H1 (cell line): ENCODE measurements at regions not wholly inside any gene's neighbourhood (a gene's known extent, or its start where the extent isn't known, plus 50 kb on each side); places are given as distances from the start of the nearest gene placed in this dataset.
"Not testable (repeated sequence)": the region's sequence is repeated elsewhere in the genome, so short reads cannot be mapped to it uniquely, and the experiment has no call there.

Experiments used
- EZH2 ChIP-seq: fragments of 200-600 bp; sonication (generic); IDR thresholded peaks from 2 replicates; pipeline ENCODE4 v1.7.1; 2012; ENCODE audit warnings: low read depth, mild to moderate bottlenecking, moderate library complexity, low read length, inconsistent platforms; ENCODE audit not compliant: severe bottlenecking
- NANOG ChIP-seq: IDR thresholded peaks from 2 replicates; pipeline ENCODE4 v1.6.1; 2011; ENCODE audit warnings: low read length, low read depth, mild to moderate bottlenecking, inconsistent platforms; ENCODE audit not compliant: insufficient read depth, poor library complexity, severe bottlenecking
- POLR2A ChIP-seq, 2 experiments: IDR thresholded peaks; 1 replicate in 1 of 2; 2 replicates in 1 of 2; pipeline ENCODE4 v1.6.1; 2011; ENCODE audit warnings: low read depth in 2 of 2, low read length in 2 of 2, mild to moderate bottlenecking in 2 of 2; ENCODE audit errors: control extremely low read depth in 1 of 2
- RFX5 ChIP-seq: IDR thresholded peaks from 2 replicates; pipeline ENCODE4 v1.6.1; 2011; ENCODE audit warnings: low read depth, low read length, improper control_type of control experiment, borderline replicate concordance
- RXRA ChIP-seq: IDR thresholded peaks from 2 replicates; pipeline ENCODE4 v1.6.1; 2011; ENCODE audit warnings: low read depth, mild to moderate bottlenecking, low read length, moderate library complexity; ENCODE audit not compliant: insufficient read depth
- SRF ChIP-seq: IDR thresholded peaks from 2 replicates; pipeline ENCODE4 v1.6.1; 2011; ENCODE audit warnings: mild to moderate bottlenecking, low read depth, low read length, moderate library complexity
- TAF1 ChIP-seq: IDR thresholded peaks from 2 replicates; pipeline ENCODE4 v1.6.1; 2011; ENCODE audit warnings: mild to moderate bottlenecking, low read depth, low read length
- ZNF274 ChIP-seq: IDR thresholded peaks from 2 replicates; pipeline ENCODE4 v1.7.0; 2012; ENCODE audit warnings: low read length, borderline replicate concordance; ENCODE audit errors: extremely low read depth
- TF ChIP-seq, protein P1 (sequence below): IDR thresholded peaks from 2 replicates; pipeline ENCODE4 v1.6.1; 2011; ENCODE audit warnings: low read depth, mild to moderate bottlenecking, low read length; ENCODE audit not compliant: insufficient read depth
- TF ChIP-seq, protein P2 (sequence below): fragments of 300-600 bp; sonication (generic); IDR thresholded peaks from 2 replicates; pipeline ENCODE4 v1.7.1; 2012; ENCODE audit warnings: low read length, moderate library complexity, mild to moderate bottlenecking, inconsistent platforms; ENCODE audit not compliant: insufficient replicate concordance

DNA sequence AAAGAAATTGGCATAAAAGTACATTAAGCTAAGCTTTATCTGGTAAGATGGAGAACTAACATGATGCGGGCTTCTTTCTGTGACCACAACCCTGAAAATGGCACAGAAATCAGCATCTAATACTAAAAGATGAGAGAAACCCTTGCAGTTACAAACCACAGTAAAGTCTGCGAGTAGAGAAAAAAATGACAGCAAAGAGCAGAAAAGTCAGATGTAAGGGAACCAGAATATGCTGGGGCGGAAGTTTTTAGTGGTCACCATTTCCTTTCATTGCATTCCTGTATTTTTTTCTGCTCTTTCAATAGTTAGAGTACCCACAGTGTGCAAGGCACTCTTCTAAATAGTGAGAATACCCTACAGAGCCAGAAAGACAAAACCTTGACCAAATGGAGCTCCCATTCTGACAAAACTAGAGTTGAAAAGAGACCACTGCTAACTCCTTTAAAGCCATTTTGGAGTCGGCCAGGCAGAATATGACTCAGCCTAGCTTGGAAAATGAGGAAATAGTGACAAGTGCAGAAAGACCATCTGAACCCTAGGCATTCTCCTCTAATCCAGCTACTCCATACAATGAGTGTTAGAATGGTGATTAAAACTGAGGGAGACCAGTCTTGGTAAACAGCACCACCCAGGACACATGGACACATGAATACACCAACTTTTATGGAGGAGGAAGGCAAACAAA lies 948.7 kb upstream of the FOXG1 start:
- TF ChIP-seq, protein P1, sequence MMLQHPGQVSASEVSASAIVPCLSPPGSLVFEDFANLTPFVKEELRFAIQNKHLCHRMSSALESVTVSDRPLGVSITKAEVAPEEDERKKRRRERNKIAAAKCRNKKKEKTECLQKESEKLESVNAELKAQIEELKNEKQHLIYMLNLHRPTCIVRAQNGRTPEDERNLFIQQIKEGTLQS: not testable (repeated sequence)
- TF ChIP-seq NANOG; EZH2; SRF; RFX5; TAF1; RXRA; POLR2A (IDR thresholded peaks at IDR 0.05; ENCODE audit: control extremely low read depth in 1 of 2, low read depth in 2 of 2, low read length in 2 of 2); ZNF274: not testable (repeated sequence)
- TF ChIP-seq, protein P2, sequence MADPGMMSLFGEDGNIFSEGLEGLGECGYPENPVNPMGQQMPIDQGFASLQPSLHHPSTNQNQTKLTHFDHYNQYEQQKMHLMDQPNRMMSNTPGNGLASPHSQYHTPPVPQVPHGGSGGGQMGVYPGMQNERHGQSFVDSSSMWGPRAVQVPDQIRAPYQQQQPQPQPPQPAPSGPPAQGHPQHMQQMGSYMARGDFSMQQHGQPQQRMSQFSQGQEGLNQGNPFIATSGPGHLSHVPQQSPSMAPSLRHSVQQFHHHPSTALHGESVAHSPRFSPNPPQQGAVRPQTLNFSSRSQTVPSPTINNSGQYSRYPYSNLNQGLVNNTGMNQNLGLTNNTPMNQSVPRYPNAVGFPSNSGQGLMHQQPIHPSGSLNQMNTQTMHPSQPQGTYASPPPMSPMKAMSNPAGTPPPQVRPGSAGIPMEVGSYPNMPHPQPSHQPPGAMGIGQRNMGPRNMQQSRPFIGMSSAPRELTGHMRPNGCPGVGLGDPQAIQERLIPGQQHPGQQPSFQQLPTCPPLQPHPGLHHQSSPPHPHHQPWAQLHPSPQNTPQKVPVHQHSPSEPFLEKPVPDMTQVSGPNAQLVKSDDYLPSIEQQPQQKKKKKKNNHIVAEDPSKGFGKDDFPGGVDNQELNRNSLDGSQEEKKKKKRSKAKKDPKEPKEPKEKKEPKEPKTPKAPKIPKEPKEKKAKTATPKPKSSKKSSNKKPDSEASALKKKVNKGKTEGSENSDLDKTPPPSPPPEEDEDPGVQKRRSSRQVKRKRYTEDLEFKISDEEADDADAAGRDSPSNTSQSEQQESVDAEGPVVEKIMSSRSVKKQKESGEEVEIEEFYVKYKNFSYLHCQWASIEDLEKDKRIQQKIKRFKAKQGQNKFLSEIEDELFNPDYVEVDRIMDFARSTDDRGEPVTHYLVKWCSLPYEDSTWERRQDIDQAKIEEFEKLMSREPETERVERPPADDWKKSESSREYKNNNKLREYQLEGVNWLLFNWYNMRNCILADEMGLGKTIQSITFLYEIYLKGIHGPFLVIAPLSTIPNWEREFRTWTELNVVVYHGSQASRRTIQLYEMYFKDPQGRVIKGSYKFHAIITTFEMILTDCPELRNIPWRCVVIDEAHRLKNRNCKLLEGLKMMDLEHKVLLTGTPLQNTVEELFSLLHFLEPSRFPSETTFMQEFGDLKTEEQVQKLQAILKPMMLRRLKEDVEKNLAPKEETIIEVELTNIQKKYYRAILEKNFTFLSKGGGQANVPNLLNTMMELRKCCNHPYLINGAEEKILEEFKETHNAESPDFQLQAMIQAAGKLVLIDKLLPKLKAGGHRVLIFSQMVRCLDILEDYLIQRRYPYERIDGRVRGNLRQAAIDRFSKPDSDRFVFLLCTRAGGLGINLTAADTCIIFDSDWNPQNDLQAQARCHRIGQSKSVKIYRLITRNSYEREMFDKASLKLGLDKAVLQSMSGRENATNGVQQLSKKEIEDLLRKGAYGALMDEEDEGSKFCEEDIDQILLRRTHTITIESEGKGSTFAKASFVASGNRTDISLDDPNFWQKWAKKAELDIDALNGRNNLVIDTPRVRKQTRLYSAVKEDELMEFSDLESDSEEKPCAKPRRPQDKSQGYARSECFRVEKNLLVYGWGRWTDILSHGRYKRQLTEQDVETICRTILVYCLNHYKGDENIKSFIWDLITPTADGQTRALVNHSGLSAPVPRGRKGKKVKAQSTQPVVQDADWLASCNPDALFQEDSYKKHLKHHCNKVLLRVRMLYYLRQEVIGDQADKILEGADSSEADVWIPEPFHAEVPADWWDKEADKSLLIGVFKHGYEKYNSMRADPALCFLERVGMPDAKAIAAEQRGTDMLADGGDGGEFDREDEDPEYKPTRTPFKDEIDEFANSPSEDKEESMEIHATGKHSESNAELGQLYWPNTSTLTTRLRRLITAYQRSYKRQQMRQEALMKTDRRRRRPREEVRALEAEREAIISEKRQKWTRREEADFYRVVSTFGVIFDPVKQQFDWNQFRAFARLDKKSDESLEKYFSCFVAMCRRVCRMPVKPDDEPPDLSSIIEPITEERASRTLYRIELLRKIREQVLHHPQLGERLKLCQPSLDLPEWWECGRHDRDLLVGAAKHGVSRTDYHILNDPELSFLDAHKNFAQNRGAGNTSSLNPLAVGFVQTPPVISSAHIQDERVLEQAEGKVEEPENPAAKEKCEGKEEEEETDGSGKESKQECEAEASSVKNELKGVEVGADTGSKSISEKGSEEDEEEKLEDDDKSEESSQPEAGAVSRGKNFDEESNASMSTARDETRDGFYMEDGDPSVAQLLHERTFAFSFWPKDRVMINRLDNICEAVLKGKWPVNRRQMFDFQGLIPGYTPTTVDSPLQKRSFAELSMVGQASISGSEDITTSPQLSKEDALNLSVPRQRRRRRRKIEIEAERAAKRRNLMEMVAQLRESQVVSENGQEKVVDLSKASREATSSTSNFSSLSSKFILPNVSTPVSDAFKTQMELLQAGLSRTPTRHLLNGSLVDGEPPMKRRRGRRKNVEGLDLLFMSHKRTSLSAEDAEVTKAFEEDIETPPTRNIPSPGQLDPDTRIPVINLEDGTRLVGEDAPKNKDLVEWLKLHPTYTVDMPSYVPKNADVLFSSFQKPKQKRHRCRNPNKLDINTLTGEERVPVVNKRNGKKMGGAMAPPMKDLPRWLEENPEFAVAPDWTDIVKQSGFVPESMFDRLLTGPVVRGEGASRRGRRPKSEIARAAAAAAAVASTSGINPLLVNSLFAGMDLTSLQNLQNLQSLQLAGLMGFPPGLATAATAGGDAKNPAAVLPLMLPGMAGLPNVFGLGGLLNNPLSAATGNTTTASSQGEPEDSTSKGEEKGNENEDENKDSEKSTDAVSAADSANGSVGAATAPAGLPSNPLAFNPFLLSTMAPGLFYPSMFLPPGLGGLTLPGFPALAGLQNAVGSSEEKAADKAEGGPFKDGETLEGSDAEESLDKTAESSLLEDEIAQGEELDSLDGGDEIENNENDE: not testable (repeated sequence)
